ENCODE measurements at regions not wholly inside any gene's neighbourhood (a gene's known extent, or its start where the extent isn't known, plus 50 kb on each side); places are given as distances from the start of the nearest gene placed in this dataset.

DNA sequence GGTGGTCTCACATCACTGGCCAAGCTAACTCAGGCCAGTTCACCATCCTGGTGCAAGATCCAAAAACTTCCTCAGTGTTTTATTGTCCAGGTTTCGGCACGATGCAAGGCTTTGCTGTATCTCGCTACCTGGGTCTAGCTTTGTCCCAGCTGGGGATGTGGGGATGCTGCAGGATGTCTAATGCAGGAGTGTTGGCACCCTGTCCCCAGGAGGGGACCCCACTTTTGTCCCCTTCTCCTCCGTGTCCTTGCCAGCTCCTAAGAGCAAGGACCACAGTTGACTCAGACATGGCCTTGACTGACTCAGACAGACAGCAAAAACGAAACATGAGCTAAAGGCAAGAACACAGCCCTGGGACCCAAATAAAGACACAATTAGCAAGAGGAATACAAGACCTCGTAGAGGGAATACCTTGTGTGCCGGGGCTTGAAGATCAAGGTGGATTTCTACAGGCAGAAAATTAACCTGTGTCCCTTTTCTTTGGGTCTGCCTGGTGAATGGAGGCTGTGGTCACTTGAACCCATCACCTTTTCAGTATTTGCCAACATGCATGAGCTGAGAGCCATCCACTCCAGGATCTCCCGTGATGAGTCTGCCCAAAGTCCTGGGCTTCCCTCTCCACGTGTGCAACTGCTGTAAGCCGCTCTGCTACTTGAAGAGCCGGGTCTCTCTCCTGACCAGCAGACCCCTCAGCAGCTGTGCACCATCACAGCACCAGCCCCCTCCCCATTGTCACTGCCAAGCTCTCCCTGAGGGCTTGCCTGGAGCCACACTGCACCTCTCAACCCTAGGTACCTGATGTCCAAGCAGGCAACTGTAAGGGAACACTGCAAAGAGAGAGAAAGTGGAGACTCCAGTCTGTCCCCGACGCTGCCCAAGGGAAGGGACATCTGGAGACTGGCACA is 149.5 kb upstream of the ZNF507 start:
- no peak for DNase-seq

DNA sequence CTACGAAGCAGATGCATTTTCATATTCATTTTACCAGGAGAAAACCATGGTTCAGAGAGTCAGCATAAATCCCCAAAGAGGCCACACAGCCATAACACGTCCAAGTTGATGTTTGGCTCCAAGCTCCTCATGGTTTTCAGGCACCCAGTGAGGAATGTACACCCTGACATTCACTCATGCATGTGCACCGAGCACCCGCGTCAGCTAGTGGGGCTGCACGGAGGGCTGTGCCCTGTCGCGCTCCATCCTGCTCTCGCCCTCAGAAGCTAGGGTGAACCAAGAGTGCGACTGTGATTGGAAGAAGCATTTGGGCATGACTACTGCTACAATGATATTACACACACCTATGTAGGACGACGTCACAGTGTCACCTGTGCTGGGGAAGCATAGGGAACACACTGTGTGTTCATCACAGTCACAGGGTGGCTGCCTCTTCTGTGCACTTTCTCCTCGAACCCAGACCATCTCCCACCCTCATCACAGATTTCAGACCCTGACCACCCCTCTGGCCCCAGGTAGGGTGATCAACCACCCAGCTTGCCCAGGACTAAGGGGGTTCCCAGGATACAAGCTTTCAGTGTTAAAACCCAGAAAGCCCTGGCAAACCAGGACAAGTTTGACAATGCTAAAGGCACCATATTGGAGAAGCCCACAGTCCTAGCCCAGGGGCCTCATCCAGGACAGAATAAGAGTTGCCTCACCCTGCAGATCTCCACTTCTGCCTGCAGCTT is 148.6 kb upstream of the ZNF507 start:
- DNase-seq = no peak

- no peak for DNase-seq
Measured at GRCh38 chr19:32197896-32198882, 147.2 kb upstream of the ZNF507 start.

GRCh38 chr19:32199501-32200040 is 145.8 kb upstream of the ZNF507 start:
- no peak for DNase-seq

DNA sequence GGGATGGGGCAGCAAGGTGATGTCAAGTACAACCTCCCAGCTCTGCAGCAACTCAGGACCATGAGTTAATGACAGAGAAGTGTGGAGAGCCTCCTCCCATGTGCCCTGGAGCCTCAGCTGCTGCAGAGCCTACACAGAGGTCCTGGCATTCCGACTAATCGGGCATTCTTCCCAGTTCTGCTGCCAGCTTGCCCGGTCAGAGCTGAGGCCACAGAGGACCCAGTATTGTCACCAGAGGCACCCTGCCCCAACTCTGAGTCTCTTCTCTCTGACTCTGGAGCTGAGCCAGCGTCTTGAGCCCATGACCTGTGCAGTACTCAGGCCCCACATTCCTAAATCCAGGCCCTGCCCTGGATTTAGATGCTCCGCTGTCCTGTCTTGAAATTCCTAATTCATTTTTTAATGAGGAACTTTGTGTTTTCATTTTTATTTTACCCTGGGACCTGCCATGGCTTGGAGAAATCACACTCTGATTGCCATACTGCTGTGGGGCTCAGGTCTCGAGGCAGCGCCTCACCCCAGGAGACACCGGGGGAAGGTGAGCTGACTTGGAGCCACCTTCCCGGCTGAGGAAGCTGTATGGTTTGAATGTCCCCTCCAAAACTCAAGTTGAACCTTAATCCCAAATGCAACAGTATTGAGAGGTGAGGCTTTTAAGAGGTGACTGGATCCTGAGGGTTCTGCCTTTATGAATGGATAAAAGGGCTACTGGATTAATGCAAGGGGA is 144.9 kb upstream of the ZNF507 start:
- DNase-seq = no peak

- DNase-seq = no peak
Measured at GRCh38 chr19:32201211-32201610, 144.2 kb upstream of the ZNF507 start.

GRCh38 chr19:32201636-32202051 is 143.8 kb upstream of the ZNF507 start:
- DNase-seq = no peak

GRCh38 chr19:32202244-32202643 is 143.2 kb upstream of the ZNF507 start:
- DNase-seq = no peak

DNA sequence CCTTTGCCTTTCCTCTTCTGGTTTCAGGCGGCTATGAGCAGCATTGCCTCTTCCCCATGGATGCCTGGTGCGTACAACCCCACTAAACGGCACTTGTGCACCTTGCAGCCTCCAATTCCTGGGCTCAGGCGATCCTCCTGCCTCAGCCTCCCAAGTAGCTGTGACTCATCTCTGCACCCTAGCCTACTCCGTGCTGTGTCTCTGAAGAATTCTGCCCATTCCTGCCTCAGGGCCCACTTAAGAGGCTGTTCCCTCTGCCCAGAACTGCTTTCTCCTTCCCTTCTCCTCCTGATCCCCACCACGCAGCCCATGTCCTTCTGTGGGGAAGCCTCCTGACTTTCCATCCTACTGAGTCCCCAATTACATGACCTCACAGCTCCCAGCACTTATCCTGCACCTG is 142.2 kb upstream of the ZNF507 start:
- no peak for DNase-seq

DNA sequence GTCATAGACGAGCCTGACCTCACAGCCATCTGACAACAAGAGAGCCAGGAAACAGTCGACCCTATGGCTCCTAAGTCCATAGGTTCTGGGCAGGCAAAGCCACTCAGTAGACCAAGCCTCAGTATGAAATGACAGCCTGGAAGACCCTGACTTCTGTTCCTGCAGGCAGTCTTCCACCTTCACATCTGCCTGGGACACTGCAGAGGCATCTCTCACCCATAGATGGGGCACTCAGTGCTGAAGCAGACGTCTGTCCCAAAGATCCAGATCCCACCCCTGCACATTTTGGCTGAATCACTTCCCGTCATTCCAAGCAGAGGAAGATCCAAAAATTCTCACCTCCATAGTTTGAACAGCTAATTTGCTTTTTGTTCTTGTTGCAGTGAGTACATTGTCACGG is 139.3 kb upstream of the ZNF507 start:
- DNase-seq = no peak

DNA sequence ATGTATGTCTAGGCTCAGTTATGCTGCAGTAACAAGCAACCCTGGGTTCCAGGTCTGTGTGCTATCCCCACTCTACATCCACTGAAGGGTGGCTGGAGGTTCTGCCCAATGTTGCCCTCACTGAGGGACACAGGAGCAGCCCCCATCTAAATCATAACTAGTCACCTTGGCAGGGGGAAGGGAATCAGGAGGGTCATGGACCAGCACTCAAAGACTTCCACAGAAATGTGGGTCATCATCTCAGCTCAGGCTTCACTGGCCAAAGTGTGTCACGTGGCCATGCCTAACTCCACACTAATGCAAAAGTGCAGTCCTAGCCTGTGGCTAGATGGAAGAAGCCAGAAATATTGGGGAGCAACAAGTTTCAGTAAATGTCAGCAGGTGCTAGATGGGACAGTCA is 137.3 kb upstream of the ZNF507 start:
- DNase-seq = no peak

DNA sequence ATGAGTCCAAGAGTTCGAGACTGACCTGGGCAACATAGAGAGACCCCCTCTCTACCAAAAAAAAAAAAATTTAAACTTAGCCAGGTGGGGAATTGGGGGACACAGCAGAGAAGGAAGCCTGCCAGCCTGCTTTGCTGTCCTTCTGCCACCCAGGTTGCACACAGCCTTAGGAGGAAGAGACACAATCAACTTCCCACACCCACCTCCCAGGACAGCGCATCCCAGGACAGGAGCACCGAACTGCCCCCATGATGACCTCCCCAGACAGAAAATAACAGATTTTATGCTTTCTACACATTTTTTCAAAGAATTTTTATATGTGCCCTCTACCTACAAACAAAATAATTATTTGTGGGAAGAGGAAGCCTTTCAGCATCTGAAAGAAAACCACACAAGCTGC is 126.0 kb upstream of the ZNF507 start:
- DNase-seq = no peak

DNA sequence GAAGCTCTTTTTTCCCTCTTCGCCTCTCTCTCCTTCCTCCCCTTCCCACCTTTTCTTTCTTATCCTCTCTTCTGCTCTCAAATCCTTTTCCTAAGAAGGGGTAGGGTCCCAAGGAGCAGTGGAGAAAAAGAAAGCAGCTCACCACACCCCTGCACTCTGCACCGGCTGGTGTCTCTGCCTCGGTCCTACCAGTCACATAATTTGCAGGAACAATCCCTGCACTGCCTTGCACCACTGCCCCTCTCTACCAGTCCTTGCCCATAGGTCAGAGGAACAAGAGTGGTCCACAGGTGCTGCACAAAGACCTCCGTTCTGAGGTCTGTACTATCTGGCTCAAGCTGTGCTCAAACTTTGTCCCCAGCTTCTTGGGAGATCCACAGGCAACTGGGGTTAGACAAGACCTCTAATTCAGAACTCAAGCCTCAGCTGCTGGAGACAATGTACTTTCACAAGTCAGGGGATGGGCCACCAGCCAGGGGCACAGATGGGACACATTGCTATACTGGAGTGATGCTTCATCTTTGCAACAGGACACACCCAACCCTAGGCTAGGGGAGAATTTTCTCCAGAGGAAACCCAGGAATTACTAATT is 125.4 kb upstream of the ZNF507 start:
- no peak for DNase-seq

DNA sequence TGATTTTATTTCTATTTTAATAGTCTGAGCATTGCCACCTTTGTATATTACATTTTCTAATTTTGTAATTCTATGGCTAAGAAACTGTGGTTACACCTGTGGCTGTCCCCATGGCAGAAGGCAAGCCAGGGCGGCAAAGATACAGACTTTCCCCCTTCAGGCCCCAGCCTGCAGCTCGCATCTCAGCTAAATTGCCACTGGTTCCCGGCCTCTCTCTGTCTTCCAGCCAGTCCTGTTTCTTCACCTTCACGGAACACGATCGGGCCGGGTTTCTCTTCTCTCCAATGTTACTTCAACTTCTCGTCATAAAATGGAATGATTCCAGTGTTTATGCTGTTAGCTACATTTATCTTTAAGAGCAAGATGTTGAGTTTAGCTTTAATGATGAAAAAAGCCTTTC is 124.5 kb upstream of the ZNF507 start:
- DNase-seq = no peak

GRCh38 chr19:32222556-32222955 is 122.9 kb upstream of the ZNF507 start:
- DNase-seq = no peak

DNA sequence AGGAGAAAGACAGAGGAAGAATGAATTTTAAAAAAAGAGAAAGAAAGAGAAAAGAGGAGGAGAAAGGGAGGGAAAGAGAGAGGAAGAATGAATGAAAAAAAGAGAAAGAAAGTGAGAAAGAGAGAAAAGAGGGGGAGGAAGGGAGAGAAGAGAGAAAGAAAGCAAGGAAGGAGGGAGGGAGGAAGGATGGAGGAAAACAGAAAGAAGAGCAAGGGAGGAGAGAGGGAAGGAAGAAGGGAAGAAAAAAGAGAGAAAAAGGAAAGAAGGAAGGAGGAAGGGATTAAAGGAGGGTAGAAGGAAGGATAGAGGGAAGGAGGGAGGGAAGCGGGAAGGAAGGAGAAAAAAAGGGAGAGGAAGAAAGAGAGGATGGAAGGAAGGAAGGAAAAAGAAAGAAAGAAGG is 122.3 kb upstream of the ZNF507 start:
- no peak for DNase-seq

DNA sequence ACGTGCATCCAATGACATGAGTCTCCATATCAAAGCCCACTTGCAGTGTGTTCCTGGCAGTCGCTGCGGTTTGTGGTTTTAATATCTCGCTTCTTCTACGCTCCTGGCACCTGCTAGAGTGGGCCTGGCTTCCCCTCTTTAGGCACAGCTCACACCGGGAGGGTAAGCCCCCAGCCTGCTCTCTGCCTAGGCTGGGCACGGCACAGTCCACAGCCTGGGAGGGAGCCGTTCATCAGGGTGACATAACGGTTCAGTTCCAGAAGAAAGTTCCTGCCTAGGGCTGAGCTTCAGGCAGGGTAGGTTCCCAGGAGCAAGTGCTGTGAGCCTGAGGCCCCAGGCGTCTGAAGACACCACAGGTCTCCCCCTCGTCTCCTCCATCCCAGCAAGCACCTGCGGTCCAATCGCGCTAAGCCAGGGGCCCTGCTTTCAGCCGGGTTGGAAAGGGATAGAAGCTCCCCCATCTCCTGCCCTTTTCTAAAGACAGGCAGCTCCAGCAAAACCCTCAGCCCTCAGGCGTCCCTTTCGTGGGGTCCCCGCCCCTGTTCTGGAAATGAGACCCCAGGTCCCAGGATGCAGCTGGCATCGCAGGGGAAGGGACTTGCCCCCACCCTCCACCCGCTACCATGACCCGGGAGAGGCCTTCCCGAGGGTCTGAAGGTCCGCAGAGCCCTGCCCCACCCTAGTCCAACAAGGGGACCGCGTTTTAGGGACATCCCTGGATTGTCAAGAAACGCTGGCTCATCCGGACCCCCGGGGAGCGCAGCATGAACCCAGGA is 121.6 kb upstream of the ZNF507 start:
- no peak for DNase-seq

GRCh38 chr19:32224371-32225244 is 120.8 kb upstream of the ZNF507 start:
- peak; percentile 19 for DNase-seq

GRCh38 chr19:32227561-32228165 is 117.7 kb upstream of the ZNF507 start:
- DNase-seq = no peak

All from activated gamma-delta T cell (primary cell).